ENCODE measurements at regions not wholly inside any gene's neighbourhood (a gene's known extent, or its start where the extent isn't known, plus 50 kb on each side); places are given as distances from the start of the nearest gene placed in this dataset.

GRCh38 chr7:54879776-54880175 lies 120.8 kb upstream of the SEC61G start:
- Mint-ChIP-seq H3K9me3 (ENCODE audit: unreplicated experiment) (peaks cover 3% of the 10 kb centered on the region), H3K27me3 (ENCODE audit: unreplicated experiment) (no peaks in the 10 kb centered on the region), H3K36me3 (ENCODE audit: unreplicated experiment) (no peaks in the 10 kb centered on the region), H3K4me1 (ENCODE audit: unreplicated experiment) (peaks cover 27% of the 10 kb centered on the region), H3K4me3 (ENCODE audit: unreplicated experiment) (no peak overlapping the region), H3K27ac (ENCODE audit: unreplicated experiment) (no peak overlapping the region)
- no peak for TF ChIP-seq CTCF (IDR thresholded peaks at IDR 0.05)
- DNase-seq (ENCODE audit: extremely low spot score, unreplicated experiment), result no peak

- no peak for TF ChIP-seq CTCF (IDR thresholded peaks at IDR 0.05)
- no peak overlapping the region for H3K4me3 Mint-ChIP-seq (ENCODE audit: unreplicated experiment)
- peaks cover 3% of the 10 kb centered on the region for H3K9me3 Mint-ChIP-seq (ENCODE audit: unreplicated experiment)
- peaks cover 26% of the 10 kb centered on the region for H3K4me1 Mint-ChIP-seq (ENCODE audit: unreplicated experiment)
- H3K27ac Mint-ChIP-seq (ENCODE audit: unreplicated experiment), result no peak overlapping the region
- no peaks in the 10 kb centered on the region for H3K36me3 Mint-ChIP-seq (ENCODE audit: unreplicated experiment)
- no peak for DNase-seq (ENCODE audit: extremely low spot score, unreplicated experiment)
- no peaks in the 10 kb centered on the region for H3K27me3 Mint-ChIP-seq (ENCODE audit: unreplicated experiment)
Measured at GRCh38 chr7:54880326-54880989, 121.4 kb upstream of the SEC61G start.

GRCh38 chr7:54881816-54882520 lies 123.0 kb upstream of the SEC61G start:
- no peak overlapping the region for H3K4me3 Mint-ChIP-seq (ENCODE audit: unreplicated experiment)
- H3K27me3 Mint-ChIP-seq (ENCODE audit: unreplicated experiment), result no peaks in the 10 kb centered on the region

GRCh38 chr7:54882694-54883093 lies 123.7 kb upstream of the SEC61G start:
- H3K4me1 Mint-ChIP-seq (ENCODE audit: unreplicated experiment), result peaks cover 24% of the 10 kb centered on the region
- no peak overlapping the region for H3K27ac Mint-ChIP-seq (ENCODE audit: unreplicated experiment)
- no peak for TF ChIP-seq CTCF (IDR thresholded peaks at IDR 0.05)
- no peaks in the 10 kb centered on the region for H3K27me3 Mint-ChIP-seq (ENCODE audit: unreplicated experiment)
- H3K36me3 Mint-ChIP-seq (ENCODE audit: unreplicated experiment), result no peaks in the 10 kb centered on the region
- no peak overlapping the region for H3K4me3 Mint-ChIP-seq (ENCODE audit: unreplicated experiment)
- DNase-seq (ENCODE audit: extremely low spot score, unreplicated experiment), result no peak
- H3K9me3 Mint-ChIP-seq (ENCODE audit: unreplicated experiment), result peaks cover 3% of the 10 kb centered on the region

More at GRCh38 chr7:54881816-54882520, 123.0 kb upstream of the SEC61G start:
- TF ChIP-seq CTCF (IDR thresholded peaks at IDR 0.05), result no peak
- DNase-seq (ENCODE audit: extremely low spot score, unreplicated experiment), result no peak
- Mint-ChIP-seq H3K4me1 (ENCODE audit: unreplicated experiment) (peaks cover 26% of the 10 kb centered on the region), H3K27ac (ENCODE audit: unreplicated experiment) (no peak overlapping the region), H3K36me3 (ENCODE audit: unreplicated experiment) (no peaks in the 10 kb centered on the region), H3K9me3 (ENCODE audit: unreplicated experiment) (peaks cover 3% of the 10 kb centered on the region)

- H3K36me3 Mint-ChIP-seq (ENCODE audit: unreplicated experiment), result no peaks in the 10 kb centered on the region
- H3K9me3 Mint-ChIP-seq (ENCODE audit: unreplicated experiment), result no peaks in the 10 kb centered on the region
- DNase-seq (ENCODE audit: extremely low spot score, unreplicated experiment), result no peak
- H3K27ac Mint-ChIP-seq (ENCODE audit: unreplicated experiment), result no peak overlapping the region
- H3K27me3 Mint-ChIP-seq (ENCODE audit: unreplicated experiment), result no peaks in the 10 kb centered on the region
- H3K4me1 Mint-ChIP-seq (ENCODE audit: unreplicated experiment), result peaks cover 22% of the 10 kb centered on the region
- H3K4me3 Mint-ChIP-seq (ENCODE audit: unreplicated experiment), result no peak overlapping the region
- no peak for TF ChIP-seq CTCF (IDR thresholded peaks at IDR 0.05)
Measured at GRCh38 chr7:54883576-54883975, 124.6 kb upstream of the SEC61G start.

Measured in osteocyte (in vitro differentiated cells).